Panc1 (cell line): ENCODE measurements at regions not wholly inside any gene's neighbourhood (a gene's known extent, or its start where the extent isn't known, plus 50 kb on each side); places are given as distances from the start of the nearest gene placed in this dataset.

ENCODE experiments used
- ATAC-seq: fragments of 200-7000 bp; cut with Tn5 transposase; 2 replicates; pipeline ENCODE4 v1.9.1; 2020; ENCODE audit warnings: mild to moderate bottlenecking, moderate library complexity
- BruUV-seq: library from RNA; stranded (reverse); fragments of 400-500 nt; replicated peaks from 2 replicates; lab custom pipeline; 2021; lab: Mats Ljungman, UMichigan
- CTCF ChIA-PET: fragments of 300-600 bp; sonication (Branson Sonifier 250); formaldehyde crosslinking; loops from one replicate; lab custom pipeline; 2022; ENCODE audit warnings: antibody characterized with exemption; lab: Charles Lee
- POLR2A ChIA-PET: fragments of 300-600 bp; sonication (Branson Sonifier 250); formaldehyde crosslinking; loops from one replicate; lab custom pipeline; 2022; ENCODE audit warnings: antibody characterized with exemption; lab: Charles Lee
- DNase-seq: peaks from one replicate; pipeline ENCODE4 v3.0.0-alpha.2; 2010; ENCODE audit warnings: low read depth, low spot score
- H3K27ac ChIP-seq: 2 replicates; pipeline ENCODE4 v1.5.1; 2011; ENCODE audit warnings: mild to moderate bottlenecking, low read length, inconsistent platforms
- H3K27me3 ChIP-seq: fragments of 200-500 bp; sonication (Bioruptor generic); 2 replicates; pipeline ENCODE4 v1.6.0; 2014; ENCODE audit warnings: low read length, inconsistent platforms; ENCODE audit not compliant: control insufficient read depth, insufficient read depth
- H3K36me3 ChIP-seq: fragments of 200-500 bp; sonication (Bioruptor generic); 2 replicates; pipeline ENCODE4 v1.5.1; 2014; ENCODE audit warnings: inconsistent platforms, mild to moderate bottlenecking, low read length, moderate library complexity; ENCODE audit not compliant: control insufficient read depth, insufficient read depth
- H3K4me1 ChIP-seq: 2 replicates; pipeline ENCODE4 v1.5.1; 2011; ENCODE audit warnings: inconsistent platforms, mild to moderate bottlenecking, low read length, moderate library complexity; ENCODE audit not compliant: control insufficient read depth, insufficient read depth
- H3K4me3 ChIP-seq, 2 experiments: 2 replicates each; pipeline ENCODE4 v1.5.1; 2011 to 2012; ENCODE audit warnings: low read depth in 2 of 2, low read length in 2 of 2, mild to moderate bottlenecking in 2 of 2, inconsistent platforms in 1 of 2, moderate library complexity in 1 of 2
- H3K9me3 ChIP-seq: fragments of 200-500 bp; sonication (Bioruptor generic); 2 replicates; pipeline ENCODE4 v1.5.1; 2014; ENCODE audit warnings: low read depth, mild to moderate bottlenecking, inconsistent platforms, low read length, moderate library complexity; ENCODE audit not compliant: control insufficient read depth, insufficient read depth
- POLR2AphosphoS5 ChIP-seq: IDR thresholded peaks from 2 replicates; pipeline ENCODE4 v1.6.1; 2012; ENCODE audit warnings: mild to moderate bottlenecking, low read depth, low read length, moderate library complexity
- SIN3A ChIP-seq: IDR thresholded peaks from 2 replicates; pipeline ENCODE4 v1.6.1; 2012; ENCODE audit warnings: low read depth, mild to moderate bottlenecking, low read length, moderate library complexity, borderline replicate concordance; ENCODE audit not compliant: insufficient read depth
- TCF7L2 ChIP-seq: IDR thresholded peaks from 2 replicates; pipeline ENCODE4 v1.6.1; 2011; ENCODE audit warnings: mild to moderate bottlenecking, low read depth, low read length, inconsistent platforms
- in situ Hi-C: cut with HindIII; loops from 2 replicates; pipeline ENCODE4 v1.10.0; 2016; ENCODE audit warnings: low sequenced_read_pairs, low pct_unique_long_range_greater_than_20kb
- intact Hi-C: fragments of 100-400 bp; cut with micrococcal nuclease; formaldehyde crosslinking; loops from one replicate; pipeline ENCODE4 v1.10.0; 2022; ENCODE audit not compliant: unreplicated experiment
- TF ChIP-seq, protein P1 (sequence below), 2 experiments: IDR thresholded peaks; 2 replicates each; pipeline ENCODE4 v1.6.1; 2011 to 2012; ENCODE audit warnings: low read depth in 2 of 2, control low read depth in 1 of 2, low read length in 1 of 2, mild to moderate bottlenecking in 1 of 2, moderate library complexity in 1 of 2; ENCODE audit not compliant: insufficient read depth in 1 of 2
- TF ChIP-seq, protein P2 (sequence below): fragments of 450-650 bp; IDR thresholded peaks from 2 replicates; pipeline ENCODE4 v1.5.1; 2017; ENCODE audit warnings: mild to moderate bottlenecking

DNA sequence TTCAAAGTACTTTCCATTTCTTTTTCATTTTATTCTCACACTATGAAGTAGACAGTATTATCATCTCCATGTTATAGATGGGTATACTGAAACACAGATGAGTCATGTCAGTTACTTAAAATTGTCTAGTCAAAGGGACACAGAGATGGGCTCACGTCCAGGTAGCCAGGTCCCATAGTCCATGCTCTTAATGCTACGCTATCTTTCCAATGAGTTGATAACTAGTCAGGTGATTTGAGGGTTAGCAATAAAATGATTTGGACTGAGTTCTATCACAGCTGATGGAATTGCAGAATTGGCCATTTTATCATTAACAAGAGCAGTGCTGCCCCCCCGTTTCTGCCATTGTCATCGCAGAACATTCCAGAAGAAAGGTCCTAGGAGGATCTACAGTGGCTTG is 318.9 kb downstream of the DLEU7 start:
- intact Hi-C loops (no loop called here), in situ Hi-C loops (no loop called here)
- ATAC-seq (no peak), DNase-seq (no peak)
- Histone ChIP-seq H3K36me3 (no peaks in the 10 kb centered on the region), H3K4me3 (no peak overlapping the region), H3K27ac (no peak overlapping the region), H3K4me1 (peaks cover 34% of the 10 kb centered on the region), H3K9me3 (no peaks in the 10 kb centered on the region), H3K27me3 (no peaks in the 10 kb centered on the region)
- ChIA-PET CTCF (no interaction called here), POLR2A (no interaction called here)
- BruUV-seq, result no TSS peak
- TF ChIP-seq POLR2AphosphoS5, result no peak
- TF ChIP-seq SIN3A, result no peak
- TF ChIP-seq TCF7L2, result no peak
- TF ChIP-seq, protein P1, sequence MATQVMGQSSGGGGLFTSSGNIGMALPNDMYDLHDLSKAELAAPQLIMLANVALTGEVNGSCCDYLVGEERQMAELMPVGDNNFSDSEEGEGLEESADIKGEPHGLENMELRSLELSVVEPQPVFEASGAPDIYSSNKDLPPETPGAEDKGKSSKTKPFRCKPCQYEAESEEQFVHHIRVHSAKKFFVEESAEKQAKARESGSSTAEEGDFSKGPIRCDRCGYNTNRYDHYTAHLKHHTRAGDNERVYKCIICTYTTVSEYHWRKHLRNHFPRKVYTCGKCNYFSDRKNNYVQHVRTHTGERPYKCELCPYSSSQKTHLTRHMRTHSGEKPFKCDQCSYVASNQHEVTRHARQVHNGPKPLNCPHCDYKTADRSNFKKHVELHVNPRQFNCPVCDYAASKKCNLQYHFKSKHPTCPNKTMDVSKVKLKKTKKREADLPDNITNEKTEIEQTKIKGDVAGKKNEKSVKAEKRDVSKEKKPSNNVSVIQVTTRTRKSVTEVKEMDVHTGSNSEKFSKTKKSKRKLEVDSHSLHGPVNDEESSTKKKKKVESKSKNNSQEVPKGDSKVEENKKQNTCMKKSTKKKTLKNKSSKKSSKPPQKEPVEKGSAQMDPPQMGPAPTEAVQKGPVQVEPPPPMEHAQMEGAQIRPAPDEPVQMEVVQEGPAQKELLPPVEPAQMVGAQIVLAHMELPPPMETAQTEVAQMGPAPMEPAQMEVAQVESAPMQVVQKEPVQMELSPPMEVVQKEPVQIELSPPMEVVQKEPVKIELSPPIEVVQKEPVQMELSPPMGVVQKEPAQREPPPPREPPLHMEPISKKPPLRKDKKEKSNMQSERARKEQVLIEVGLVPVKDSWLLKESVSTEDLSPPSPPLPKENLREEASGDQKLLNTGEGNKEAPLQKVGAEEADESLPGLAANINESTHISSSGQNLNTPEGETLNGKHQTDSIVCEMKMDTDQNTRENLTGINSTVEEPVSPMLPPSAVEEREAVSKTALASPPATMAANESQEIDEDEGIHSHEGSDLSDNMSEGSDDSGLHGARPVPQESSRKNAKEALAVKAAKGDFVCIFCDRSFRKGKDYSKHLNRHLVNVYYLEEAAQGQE (IDR thresholded peaks at IDR 0.05; ENCODE audit: insufficient read depth in 1 of 2, low read depth in 2 of 2, low read length in 1 of 2), result no peak
- TF ChIP-seq, protein P2, sequence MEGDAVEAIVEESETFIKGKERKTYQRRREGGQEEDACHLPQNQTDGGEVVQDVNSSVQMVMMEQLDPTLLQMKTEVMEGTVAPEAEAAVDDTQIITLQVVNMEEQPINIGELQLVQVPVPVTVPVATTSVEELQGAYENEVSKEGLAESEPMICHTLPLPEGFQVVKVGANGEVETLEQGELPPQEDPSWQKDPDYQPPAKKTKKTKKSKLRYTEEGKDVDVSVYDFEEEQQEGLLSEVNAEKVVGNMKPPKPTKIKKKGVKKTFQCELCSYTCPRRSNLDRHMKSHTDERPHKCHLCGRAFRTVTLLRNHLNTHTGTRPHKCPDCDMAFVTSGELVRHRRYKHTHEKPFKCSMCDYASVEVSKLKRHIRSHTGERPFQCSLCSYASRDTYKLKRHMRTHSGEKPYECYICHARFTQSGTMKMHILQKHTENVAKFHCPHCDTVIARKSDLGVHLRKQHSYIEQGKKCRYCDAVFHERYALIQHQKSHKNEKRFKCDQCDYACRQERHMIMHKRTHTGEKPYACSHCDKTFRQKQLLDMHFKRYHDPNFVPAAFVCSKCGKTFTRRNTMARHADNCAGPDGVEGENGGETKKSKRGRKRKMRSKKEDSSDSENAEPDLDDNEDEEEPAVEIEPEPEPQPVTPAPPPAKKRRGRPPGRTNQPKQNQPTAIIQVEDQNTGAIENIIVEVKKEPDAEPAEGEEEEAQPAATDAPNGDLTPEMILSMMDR, result no peak

DNA sequence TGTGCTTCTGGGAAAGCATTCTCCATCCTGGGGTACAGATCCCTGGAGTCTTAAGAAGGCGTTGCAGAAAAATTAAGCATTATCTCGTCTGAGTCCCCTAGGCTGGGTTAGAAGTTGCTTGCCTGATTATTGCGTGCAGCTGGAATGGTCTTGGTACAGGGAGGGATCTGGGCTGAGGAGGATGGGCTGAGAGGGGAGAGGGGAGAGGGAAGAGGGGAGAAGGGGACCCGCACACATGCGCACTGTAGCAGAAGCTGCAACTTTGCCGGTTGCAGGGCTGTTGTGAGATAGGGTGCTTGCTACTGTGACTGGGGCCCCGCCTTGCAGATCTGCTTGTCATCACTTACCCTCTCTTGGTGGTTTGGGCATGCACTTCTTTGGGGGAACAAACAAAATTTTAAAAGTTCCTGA is 316.8 kb downstream of the DLEU7 start:
- no TSS peak for BruUV-seq
- H3K9me3 ChIP-seq, result no peaks in the 10 kb centered on the region
- no peaks in the 10 kb centered on the region for H3K36me3 ChIP-seq
- peaks cover 39% of the 10 kb centered on the region for H3K4me1 ChIP-seq
- POLR2A ChIA-PET, result interaction anchor here (0.6 kb wide), 1 partner anchor 292 kb away, joined by 4 read pairs; no protein-coding TSS in a partner anchor
- peak overlapping the region; percentile 1; the same call in 1 of the 2 replicates for H3K27ac ChIP-seq
- DNase-seq, result no peak
- H3K27me3 ChIP-seq, result no peaks in the 10 kb centered on the region
- in situ Hi-C loops (no loop called here), intact Hi-C loops (loop anchor here (5.0 kb wide), 2 partner anchors 294 to 386 kb away; no protein-coding TSS in a partner anchor)
- no peak for ATAC-seq
- CTCF ChIA-PET, result no interaction called here
- TF ChIP-seq SIN3A (no peak), TCF7L2 (no peak), POLR2AphosphoS5 (no peak)
- TF ChIP-seq, protein P2, result no peak
- TF ChIP-seq, protein P1 (IDR thresholded peaks at IDR 0.05; ENCODE audit: insufficient read depth in 1 of 2, low read depth in 2 of 2, low read length in 1 of 2), result no peak
- H3K4me3 ChIP-seq, result no peak overlapping the region
